ENCODE measurements at regions not wholly inside any gene's neighbourhood (a gene's known extent, or its start where the extent isn't known, plus 50 kb on each side); places are given as distances from the start of the nearest gene placed in this dataset.
"Not testable (repeated sequence)": the region's sequence is repeated elsewhere in the genome, so short reads cannot be mapped to it uniquely, and the experiment has no call there.

DNA sequence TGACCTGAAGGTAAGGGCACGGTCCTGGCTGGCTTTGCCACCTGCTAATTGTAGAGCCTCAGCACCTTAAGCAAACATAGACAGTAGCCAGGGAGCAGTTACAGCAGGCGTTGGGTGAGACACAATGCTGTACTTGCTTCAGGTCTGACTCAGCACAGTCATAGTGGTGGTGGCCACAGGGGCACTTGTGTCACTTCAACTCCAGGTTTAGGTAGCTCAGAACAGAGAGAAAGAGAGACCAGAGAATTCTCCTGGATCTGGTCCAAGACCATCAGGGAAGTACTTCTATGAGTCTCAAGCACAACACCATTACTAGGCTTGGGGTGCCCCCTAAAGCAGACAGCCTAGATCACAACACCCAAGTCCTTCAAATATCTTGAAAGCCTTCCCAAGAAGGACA, 204.4 kb downstream of the OTOL1 start:
- DNase-seq (ENCODE audit: low read depth in 2 of 2) = no peak
- H3K4me2 ChIP-seq (ENCODE audit: extremely low read depth, insufficient read depth, low read length) = no peak overlapping the region
- no peaks in the 10 kb centered on the region for H3K9me3 ChIP-seq (ENCODE audit: control insufficient read depth, insufficient read depth, low read depth, low read length)

DNA sequence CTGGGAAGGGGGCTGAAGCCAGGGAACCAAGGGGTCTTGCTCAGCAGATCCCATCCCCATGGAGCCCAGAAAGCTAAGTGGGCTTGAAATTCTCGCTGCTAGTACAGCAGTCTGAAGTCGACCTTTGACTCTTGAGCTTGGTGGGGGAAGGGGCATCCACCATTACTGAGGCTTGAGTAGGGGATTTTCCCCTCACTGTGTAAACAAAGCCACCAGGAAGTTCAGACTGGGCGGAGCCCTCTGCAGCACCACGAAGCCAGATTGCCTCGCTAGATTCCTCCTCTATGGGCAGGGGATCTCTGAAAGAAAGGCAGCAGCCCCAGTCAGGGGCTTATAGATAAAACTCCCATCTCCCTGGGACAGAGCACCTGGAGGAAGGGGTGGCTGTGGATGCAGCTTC, 210.6 kb downstream of the OTOL1 start:
- not testable (repeated sequence) for H3K4me1 ChIP-seq (ENCODE audit: control insufficient read depth, extremely low read depth, insufficient read depth, low read length); DNase-seq (ENCODE audit: low read depth in 2 of 2); H3K79me2 ChIP-seq (ENCODE audit: control insufficient read depth, insufficient read depth, low read length); H3K4me2 ChIP-seq (ENCODE audit: extremely low read depth, insufficient read depth, low read length); H3K27me3 ChIP-seq (ENCODE audit: control insufficient read depth, insufficient read depth, low read length); H3K36me3 ChIP-seq (ENCODE audit: control insufficient read depth, insufficient read depth, low read length); H3K4me3 ChIP-seq (replicated peaks in 1 of 4; ENCODE audit: control extremely low read depth in 1 of 4, insufficient read depth in 1 of 4, low read depth in 3 of 4, low read length in 4 of 4); H3K9me3 ChIP-seq (ENCODE audit: control insufficient read depth, insufficient read depth, low read depth, low read length); H4K20me1 ChIP-seq (ENCODE audit: control insufficient read depth, extremely low read depth, insufficient read depth, low read length); H2AFZ ChIP-seq (ENCODE audit: low read length); H3K9ac ChIP-seq (ENCODE audit: insufficient read depth, low read length); H3K27ac ChIP-seq (ENCODE audit: insufficient read depth, low read length)

More for the DNA sequence above, 204.4 kb downstream of the OTOL1 start:
- no peak overlapping the region for H2AFZ ChIP-seq (ENCODE audit: low read length)
- no peaks in the 10 kb centered on the region for H3K36me3 ChIP-seq (ENCODE audit: control insufficient read depth, insufficient read depth, low read length)
- H3K4me1 ChIP-seq (ENCODE audit: control insufficient read depth, extremely low read depth, insufficient read depth, low read length) = no peaks in the 10 kb centered on the region
- H3K4me3 ChIP-seq (replicated peaks in 1 of 4; ENCODE audit: control extremely low read depth in 1 of 4, insufficient read depth in 1 of 4, low read depth in 3 of 4, low read length in 4 of 4) = no peak overlapping the region
- no peak overlapping the region for H3K9ac ChIP-seq (ENCODE audit: insufficient read depth, low read length)
- no peaks in the 10 kb centered on the region for H3K27me3 ChIP-seq (ENCODE audit: control insufficient read depth, insufficient read depth, low read length)
- no peak overlapping the region for H3K27ac ChIP-seq (ENCODE audit: insufficient read depth, low read length)
- H3K79me2 ChIP-seq (ENCODE audit: control insufficient read depth, insufficient read depth, low read length) = no peaks in the 10 kb centered on the region
- H4K20me1 ChIP-seq (ENCODE audit: control insufficient read depth, extremely low read depth, insufficient read depth, low read length) = no peaks in the 10 kb centered on the region
- TF ChIP-seq, protein P1, sequence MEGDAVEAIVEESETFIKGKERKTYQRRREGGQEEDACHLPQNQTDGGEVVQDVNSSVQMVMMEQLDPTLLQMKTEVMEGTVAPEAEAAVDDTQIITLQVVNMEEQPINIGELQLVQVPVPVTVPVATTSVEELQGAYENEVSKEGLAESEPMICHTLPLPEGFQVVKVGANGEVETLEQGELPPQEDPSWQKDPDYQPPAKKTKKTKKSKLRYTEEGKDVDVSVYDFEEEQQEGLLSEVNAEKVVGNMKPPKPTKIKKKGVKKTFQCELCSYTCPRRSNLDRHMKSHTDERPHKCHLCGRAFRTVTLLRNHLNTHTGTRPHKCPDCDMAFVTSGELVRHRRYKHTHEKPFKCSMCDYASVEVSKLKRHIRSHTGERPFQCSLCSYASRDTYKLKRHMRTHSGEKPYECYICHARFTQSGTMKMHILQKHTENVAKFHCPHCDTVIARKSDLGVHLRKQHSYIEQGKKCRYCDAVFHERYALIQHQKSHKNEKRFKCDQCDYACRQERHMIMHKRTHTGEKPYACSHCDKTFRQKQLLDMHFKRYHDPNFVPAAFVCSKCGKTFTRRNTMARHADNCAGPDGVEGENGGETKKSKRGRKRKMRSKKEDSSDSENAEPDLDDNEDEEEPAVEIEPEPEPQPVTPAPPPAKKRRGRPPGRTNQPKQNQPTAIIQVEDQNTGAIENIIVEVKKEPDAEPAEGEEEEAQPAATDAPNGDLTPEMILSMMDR (conservative IDR thresholded peaks at IDR 0.05 in 1 of 2, IDR thresholded peaks at IDR 0.05 in 1 of 2; ENCODE audit: low read depth in 1 of 2, low read length in 2 of 2) = no peak
- TF ChIP-seq EZH2 (IDR thresholded peaks at IDR 0.05; ENCODE audit: low read length, missing control alignments) = no peak

DNA sequence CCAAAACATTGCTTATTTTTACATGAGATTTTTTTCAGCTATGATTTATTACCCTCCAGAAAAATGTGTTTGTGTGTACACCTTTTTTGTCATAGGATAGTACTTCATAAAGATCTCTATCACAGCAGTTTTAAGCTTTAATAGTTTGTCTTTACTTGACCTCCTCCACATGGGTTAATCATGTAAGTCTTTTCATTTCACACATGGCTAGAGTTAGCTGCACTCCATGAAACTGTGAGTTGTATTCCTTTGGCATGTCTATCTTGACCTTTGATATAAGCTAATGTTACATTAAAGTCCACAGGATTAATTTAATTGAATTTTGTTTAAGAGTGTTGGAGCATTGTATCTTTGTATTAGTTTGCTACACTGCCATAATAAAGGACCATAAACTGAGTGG, 217.1 kb downstream of the OTOL1 start:
- no peaks in the 10 kb centered on the region for H3K36me3 ChIP-seq (ENCODE audit: control insufficient read depth, insufficient read depth, low read length)
- no peaks in the 10 kb centered on the region for H3K9me3 ChIP-seq (ENCODE audit: control insufficient read depth, insufficient read depth, low read depth, low read length)
- H3K79me2 ChIP-seq (ENCODE audit: control insufficient read depth, insufficient read depth, low read length) = no peaks in the 10 kb centered on the region
- H3K4me1 ChIP-seq (ENCODE audit: control insufficient read depth, extremely low read depth, insufficient read depth, low read length) = no peaks in the 10 kb centered on the region
- no peak for DNase-seq (ENCODE audit: low read depth in 2 of 2)
- H2AFZ ChIP-seq (ENCODE audit: low read length) = no peak overlapping the region
- no peak overlapping the region for H3K27ac ChIP-seq (ENCODE audit: insufficient read depth, low read length)
- no peak overlapping the region for H3K4me2 ChIP-seq (ENCODE audit: extremely low read depth, insufficient read depth, low read length)
- no peaks in the 10 kb centered on the region for H4K20me1 ChIP-seq (ENCODE audit: control insufficient read depth, extremely low read depth, insufficient read depth, low read length)
- H3K4me3 ChIP-seq (replicated peaks in 1 of 4; ENCODE audit: control extremely low read depth in 1 of 4, insufficient read depth in 1 of 4, low read depth in 3 of 4, low read length in 4 of 4) = no peak overlapping the region
- no peak for TF ChIP-seq EZH2 (IDR thresholded peaks at IDR 0.05; ENCODE audit: low read length, missing control alignments)
- TF ChIP-seq, protein P1 (conservative IDR thresholded peaks at IDR 0.05 in 1 of 2, IDR thresholded peaks at IDR 0.05 in 1 of 2; ENCODE audit: low read depth in 1 of 2, low read length in 2 of 2) = no peak
- no peak overlapping the region for H3K9ac ChIP-seq (ENCODE audit: insufficient read depth, low read length)
- H3K27me3 ChIP-seq (ENCODE audit: control insufficient read depth, insufficient read depth, low read length) = no peaks in the 10 kb centered on the region
